ENCODE measurements at regions not wholly inside any gene's neighbourhood (a gene's known extent, or its start where the extent isn't known, plus 50 kb on each side); places are given as distances from the start of the nearest gene placed in this dataset.

DNA sequence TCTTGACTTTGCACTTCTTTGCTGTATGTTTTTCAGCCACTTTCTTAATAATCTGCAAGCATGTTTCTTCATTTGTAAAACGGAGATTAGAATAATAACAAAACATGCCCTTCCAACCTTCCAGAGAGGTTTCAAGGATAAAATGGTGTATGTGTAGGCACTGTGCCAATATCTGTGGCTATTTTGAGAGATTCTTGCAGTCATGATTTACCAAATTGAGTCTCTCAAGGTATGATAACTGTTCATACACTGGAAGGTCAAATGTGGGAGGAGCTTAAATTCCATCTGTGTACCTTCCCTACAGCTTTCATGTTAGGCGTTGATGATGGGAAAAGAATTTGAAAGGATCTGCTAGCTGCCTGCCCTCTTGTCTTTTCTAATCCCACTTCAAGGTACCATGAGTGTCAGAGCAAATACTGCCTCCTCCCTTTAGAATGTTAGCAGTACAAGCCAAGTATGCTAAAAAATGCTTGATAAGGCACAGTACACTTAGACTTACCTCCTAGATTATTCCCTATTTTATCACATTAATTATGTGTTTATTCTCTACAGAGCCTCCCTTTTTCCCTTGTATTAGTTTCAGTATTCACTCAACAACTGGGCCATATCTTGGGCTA is 78.0 kb upstream of the ST8SIA2 start:
- TF ChIP-seq, protein P1, sequence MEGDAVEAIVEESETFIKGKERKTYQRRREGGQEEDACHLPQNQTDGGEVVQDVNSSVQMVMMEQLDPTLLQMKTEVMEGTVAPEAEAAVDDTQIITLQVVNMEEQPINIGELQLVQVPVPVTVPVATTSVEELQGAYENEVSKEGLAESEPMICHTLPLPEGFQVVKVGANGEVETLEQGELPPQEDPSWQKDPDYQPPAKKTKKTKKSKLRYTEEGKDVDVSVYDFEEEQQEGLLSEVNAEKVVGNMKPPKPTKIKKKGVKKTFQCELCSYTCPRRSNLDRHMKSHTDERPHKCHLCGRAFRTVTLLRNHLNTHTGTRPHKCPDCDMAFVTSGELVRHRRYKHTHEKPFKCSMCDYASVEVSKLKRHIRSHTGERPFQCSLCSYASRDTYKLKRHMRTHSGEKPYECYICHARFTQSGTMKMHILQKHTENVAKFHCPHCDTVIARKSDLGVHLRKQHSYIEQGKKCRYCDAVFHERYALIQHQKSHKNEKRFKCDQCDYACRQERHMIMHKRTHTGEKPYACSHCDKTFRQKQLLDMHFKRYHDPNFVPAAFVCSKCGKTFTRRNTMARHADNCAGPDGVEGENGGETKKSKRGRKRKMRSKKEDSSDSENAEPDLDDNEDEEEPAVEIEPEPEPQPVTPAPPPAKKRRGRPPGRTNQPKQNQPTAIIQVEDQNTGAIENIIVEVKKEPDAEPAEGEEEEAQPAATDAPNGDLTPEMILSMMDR (conservative IDR thresholded peaks at IDR 0.05; ENCODE audit: control insufficient read depth, insufficient read depth, low read depth, low read length) = no peak
- H3K4me3 ChIP-seq (ENCODE audit: control insufficient read depth, low read depth, low read length) = no peak overlapping the region
- no peak for DNase-seq (ENCODE audit: low read depth)

DNA sequence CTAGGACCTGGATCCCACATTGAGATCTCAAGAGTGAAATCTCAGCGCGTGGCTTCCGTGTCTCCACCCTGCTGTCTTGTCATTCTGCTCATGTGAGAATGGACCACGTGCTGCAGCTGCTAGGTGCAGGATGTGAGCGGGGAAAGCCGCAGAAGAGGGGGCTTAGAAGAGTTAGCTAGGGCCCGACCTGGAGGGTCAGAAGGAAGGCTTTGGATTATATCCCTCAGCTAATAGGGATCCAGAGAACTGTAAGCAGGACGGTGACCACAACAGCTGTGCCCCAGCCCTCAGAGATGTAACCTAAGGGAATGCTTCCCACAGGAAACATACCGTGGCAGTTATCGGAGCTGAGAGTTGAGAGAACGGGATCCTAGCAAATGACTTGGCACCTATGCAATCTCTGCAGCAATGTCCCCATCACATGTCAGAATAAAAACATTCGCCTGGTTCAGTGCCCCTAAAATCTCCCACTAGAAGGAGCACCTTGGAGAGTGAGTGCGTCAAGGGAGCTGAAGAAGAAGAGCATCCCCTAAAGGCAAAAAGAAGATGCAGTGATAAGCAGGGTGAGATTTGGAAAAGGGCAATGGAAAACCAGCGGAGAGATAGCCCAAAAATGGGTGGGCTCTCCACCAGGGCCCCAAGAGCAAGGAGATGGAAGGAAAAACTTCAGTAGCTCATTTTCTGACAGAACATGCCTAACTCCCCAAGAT is 76.9 kb upstream of the ST8SIA2 start:
- no peak overlapping the region for H3K4me3 ChIP-seq (ENCODE audit: control insufficient read depth, low read depth, low read length)
- no peak for DNase-seq (ENCODE audit: low read depth)
- TF ChIP-seq, protein P1 (conservative IDR thresholded peaks at IDR 0.05; ENCODE audit: control insufficient read depth, insufficient read depth, low read depth, low read length) = no peak

DNA sequence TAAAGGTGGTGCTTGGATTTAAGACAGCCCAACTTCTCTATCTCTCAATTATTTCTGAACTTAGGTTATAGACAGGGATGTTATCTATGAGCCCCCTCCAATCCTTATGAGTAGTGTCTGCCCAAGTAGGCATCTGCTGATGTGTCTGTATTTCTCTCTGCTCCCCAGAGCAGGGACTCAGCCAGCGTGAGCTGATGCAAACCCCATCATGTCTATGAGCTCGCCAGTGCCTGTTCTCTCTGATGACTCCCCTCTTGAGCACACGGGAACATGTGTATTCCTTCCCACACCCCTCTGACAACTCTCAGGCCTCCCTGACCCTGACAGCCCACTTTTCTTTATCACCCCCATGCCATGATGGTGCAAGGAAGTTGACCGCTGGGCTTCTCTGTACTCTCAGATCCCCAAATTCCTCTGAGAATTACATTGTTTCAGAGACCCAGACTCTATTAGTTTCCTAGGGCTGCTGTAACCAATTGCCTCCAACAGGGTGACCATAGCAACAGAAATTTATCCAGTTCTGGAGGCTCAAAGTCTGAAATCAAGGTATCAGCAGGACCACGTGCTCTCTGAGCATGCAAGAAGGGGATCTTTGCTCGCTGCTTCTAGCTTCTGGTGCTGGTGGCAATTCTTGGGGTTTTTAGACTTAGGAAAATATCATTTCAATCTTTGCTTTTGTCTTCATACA is 73.5 kb upstream of the ST8SIA2 start:
- no peak for DNase-seq (ENCODE audit: low read depth)
- TF ChIP-seq, protein P1 (conservative IDR thresholded peaks at IDR 0.05; ENCODE audit: control insufficient read depth, insufficient read depth, low read depth, low read length) = no peak
- no peak overlapping the region for H3K4me3 ChIP-seq (ENCODE audit: control insufficient read depth, low read depth, low read length)

DNA sequence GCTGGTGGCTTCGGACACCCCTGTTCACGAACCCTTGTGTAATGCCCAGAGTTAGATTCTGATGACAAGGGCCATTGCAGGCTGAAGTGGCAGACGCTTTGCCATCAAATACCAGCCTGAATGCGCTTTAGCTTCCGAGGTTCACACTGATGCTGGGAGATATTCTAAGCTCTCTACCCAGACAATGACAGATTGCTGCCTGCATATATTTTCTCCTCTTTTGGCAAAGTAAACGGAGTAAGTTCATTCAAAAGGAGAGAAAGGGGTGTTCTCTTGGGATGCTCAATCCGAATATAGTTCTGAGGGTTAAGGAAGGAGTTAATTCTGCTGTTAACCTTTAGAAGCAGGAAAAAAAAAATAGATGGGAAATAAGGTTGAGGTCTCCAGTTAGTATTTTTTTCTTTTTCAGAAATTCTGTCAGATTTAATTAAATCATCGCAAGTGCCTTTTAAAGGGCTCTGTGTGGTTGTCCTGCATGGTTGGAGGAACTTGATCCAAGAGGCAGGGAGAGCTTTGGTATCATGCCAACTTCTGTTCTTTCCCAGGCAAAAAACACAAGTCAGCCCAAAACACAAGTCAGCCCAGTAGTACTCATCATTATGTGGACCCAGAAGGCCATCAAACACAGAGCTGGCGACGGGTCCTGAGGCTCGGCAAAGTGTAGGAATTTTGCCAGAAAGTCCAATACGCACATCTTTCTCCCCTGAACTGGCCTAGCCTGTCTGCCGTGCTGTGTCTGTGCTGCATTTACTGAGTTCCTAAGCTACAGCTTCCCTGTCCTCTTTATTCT is 70.9 kb upstream of the ST8SIA2 start:
- no peak for DNase-seq (ENCODE audit: low read depth)
- TF ChIP-seq, protein P1 (conservative IDR thresholded peaks at IDR 0.05; ENCODE audit: control insufficient read depth, insufficient read depth, low read depth, low read length) = no peak
- H3K4me3 ChIP-seq (ENCODE audit: control insufficient read depth, low read depth, low read length) = no peak overlapping the region

DNA sequence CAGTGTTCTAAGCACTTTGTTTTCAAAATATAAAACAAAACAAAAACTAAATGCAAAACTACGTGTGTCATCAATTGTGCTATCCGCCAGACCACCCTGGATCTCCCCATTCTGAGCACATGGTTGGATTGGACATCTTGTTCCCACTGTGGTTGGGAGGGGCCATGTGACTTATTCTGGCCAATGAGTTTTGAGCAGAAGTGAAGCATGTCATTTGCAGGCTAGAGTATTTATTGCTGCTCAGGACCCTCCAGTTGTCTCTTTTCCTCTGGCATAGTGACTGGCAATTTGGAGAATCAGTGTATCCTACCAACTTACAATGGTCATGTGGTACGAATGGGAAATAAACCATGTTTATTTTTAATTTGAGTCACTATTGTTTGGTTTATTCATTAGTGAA is 70.2 kb upstream of the ST8SIA2 start:
- H3K4me3 ChIP-seq (ENCODE audit: control insufficient read depth, low read depth, low read length) = no peak overlapping the region
- DNase-seq (ENCODE audit: low read depth) = no peak
- TF ChIP-seq, protein P1 (conservative IDR thresholded peaks at IDR 0.05; ENCODE audit: control insufficient read depth, insufficient read depth, low read depth, low read length) = no peak
